ENCODE measurements at regions not wholly inside any gene's neighbourhood (a gene's known extent, or its start where the extent isn't known, plus 50 kb on each side); places are given as distances from the start of the nearest gene placed in this dataset.

DNA sequence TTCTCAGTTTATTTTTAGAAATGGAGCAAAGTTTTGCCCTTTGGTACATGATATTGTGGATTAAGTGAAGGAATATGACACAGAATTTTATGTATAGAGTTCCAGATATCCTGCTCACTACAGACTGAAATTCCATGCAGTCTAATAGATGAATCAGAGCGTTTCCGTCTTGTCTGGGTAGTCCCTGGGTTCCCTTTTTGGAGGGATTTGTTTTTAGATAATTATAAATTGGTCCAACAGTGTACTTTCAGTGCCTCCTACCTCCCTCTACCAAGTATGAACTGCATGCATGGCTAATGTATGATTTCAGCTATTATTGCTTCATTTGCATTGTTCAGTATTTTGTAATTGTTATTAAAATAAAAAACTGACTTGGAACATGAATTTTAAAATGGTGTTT is 74.4 kb downstream of the SEPTIN7 start:
- TF ChIP-seq, protein P1, sequence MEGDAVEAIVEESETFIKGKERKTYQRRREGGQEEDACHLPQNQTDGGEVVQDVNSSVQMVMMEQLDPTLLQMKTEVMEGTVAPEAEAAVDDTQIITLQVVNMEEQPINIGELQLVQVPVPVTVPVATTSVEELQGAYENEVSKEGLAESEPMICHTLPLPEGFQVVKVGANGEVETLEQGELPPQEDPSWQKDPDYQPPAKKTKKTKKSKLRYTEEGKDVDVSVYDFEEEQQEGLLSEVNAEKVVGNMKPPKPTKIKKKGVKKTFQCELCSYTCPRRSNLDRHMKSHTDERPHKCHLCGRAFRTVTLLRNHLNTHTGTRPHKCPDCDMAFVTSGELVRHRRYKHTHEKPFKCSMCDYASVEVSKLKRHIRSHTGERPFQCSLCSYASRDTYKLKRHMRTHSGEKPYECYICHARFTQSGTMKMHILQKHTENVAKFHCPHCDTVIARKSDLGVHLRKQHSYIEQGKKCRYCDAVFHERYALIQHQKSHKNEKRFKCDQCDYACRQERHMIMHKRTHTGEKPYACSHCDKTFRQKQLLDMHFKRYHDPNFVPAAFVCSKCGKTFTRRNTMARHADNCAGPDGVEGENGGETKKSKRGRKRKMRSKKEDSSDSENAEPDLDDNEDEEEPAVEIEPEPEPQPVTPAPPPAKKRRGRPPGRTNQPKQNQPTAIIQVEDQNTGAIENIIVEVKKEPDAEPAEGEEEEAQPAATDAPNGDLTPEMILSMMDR (IDR thresholded peaks at IDR 0.05), result no peak
- TF ChIP-seq POLR2A (IDR thresholded peaks at IDR 0.05), result no peak
